CD4-positive, alpha-beta memory T cell (primary cell): ENCODE measurements at regions not wholly inside any gene's neighbourhood (a gene's known extent, or its start where the extent isn't known, plus 50 kb on each side); places are given as distances from the start of the nearest gene placed in this dataset.

Source experiments
- CTCF ChIA-PET: fragments of 350-600 bp; sonication (Branson Sonifier 250); formaldehyde crosslinking; loops from one replicate; lab custom pipeline; 2021; ENCODE audit warnings: inconsistent platforms; ENCODE audit not compliant: partially characterized antibody; lab: Charles Lee
- POLR2A ChIA-PET: fragments of 350-600 bp; sonication (Branson Sonifier 250); formaldehyde crosslinking; loops from one replicate; lab custom pipeline; 2021; ENCODE audit not compliant: partially characterized antibody; lab: Charles Lee
- DNase-seq, 5 donors: peaks; one replicate each; pipeline versions ENCODE4 v3.0.0 to v3.0.0-alpha.2; 2020 to 2022; ENCODE audit warnings: mixed read lengths in 1 of 5
- H3K27ac ChIP-seq: one replicate; pipeline ENCODE4 v1.7.0; 2013; ENCODE audit warnings: low read depth, low read length
- H3K27me3 ChIP-seq: 2 replicates; pipeline ENCODE4 v1.7.0; 2013; ENCODE audit warnings: mild to moderate bottlenecking, low read length, moderate library complexity; ENCODE audit not compliant: insufficient read depth
- H3K36me3 ChIP-seq: 2 replicates; pipeline ENCODE4 v1.7.0; 2013; ENCODE audit warnings: mild to moderate bottlenecking, low read length, moderate library complexity; ENCODE audit not compliant: insufficient read depth
- H3K4me1 ChIP-seq: 2 replicates; pipeline ENCODE4 v1.7.0; 2013; ENCODE audit warnings: mild to moderate bottlenecking, low read length, moderate library complexity; ENCODE audit not compliant: insufficient read depth
- H3K4me3 ChIP-seq, 2 donors: one replicate each; pipeline ENCODE4 v1.7.0; 2013; ENCODE audit warnings: low read length in 2 of 2, mild to moderate bottlenecking in 1 of 2
- H3K9me3 ChIP-seq, 2 donors: one replicate each; pipeline ENCODE4 v1.7.0; 2013; ENCODE audit warnings: low read length in 2 of 2, control low read depth in 1 of 2; ENCODE audit not compliant: control insufficient read depth in 1 of 2
- H3K27ac Mint-ChIP-seq, 7 donors: one replicate each; pipeline ENCODE4 v1.8.0; 2020 to 2021; ENCODE audit warnings: mixed read lengths in 7 of 7, mild to moderate bottlenecking in 6 of 7, inconsistent platforms in 3 of 7, moderate library complexity in 3 of 7
- H3K27me3 Mint-ChIP-seq, 2 donors: one replicate each; pipeline ENCODE4 v1.8.0; 2020 to 2021; ENCODE audit warnings: mixed read lengths in 2 of 2
- H3K36me3 Mint-ChIP-seq, 2 donors: one replicate each; pipeline ENCODE4 v1.8.0; 2020 to 2021; ENCODE audit warnings: mixed read lengths in 2 of 2, inconsistent platforms in 1 of 2, mild to moderate bottlenecking in 1 of 2
- H3K4me1 Mint-ChIP-seq, 4 donors: one replicate each; pipeline ENCODE4 v1.8.0; 2020 to 2021; ENCODE audit warnings: mixed read lengths in 4 of 4, mild to moderate bottlenecking in 1 of 4
- H3K4me3 Mint-ChIP-seq, 8 donors: one replicate each; pipeline ENCODE4 v1.8.0; 2020 to 2021; ENCODE audit warnings: mixed read lengths in 8 of 8, mild to moderate bottlenecking in 7 of 8, moderate library complexity in 6 of 8, inconsistent platforms in 3 of 8
- H3K9me3 Mint-ChIP-seq, 8 donors: one replicate each; pipeline ENCODE4 v1.8.0; 2020 to 2021; ENCODE audit warnings: mixed read lengths in 8 of 8, mild to moderate bottlenecking in 5 of 8, inconsistent platforms in 3 of 8, moderate library complexity in 1 of 8
- intact Hi-C: fragments of 100-400 bp; cut with micrococcal nuclease; formaldehyde crosslinking; loops from one replicate; pipeline ENCODE4 v1.15.1; 2023

GRCh38 chr3:21326704-21327475 is 424.1 kb downstream of the ZNF385D start:
- no peak for DNase-seq
- H3K4me3 ChIP-seq, result no peak overlapping the region
- no peak overlapping the region for H3K27ac ChIP-seq
- no peaks in the 10 kb centered on the region for H3K27me3 ChIP-seq
- Mint-ChIP-seq H3K9me3 (peaks cover 0 to 10% (median 2%) of the 10 kb centered on the region in 8 donors), H3K4me3 (no peak overlapping the region), H3K27me3 (no peaks in the 10 kb centered on the region), H3K36me3 (no peaks in the 10 kb centered on the region), H3K27ac (no peak overlapping the region), H3K4me1 (peaks cover 0 to 10% (median 7%) of the 10 kb centered on the region in 4 donors)
- CTCF ChIA-PET, result no interaction called here
- no peaks in the 10 kb centered on the region for H3K36me3 ChIP-seq
- POLR2A ChIA-PET, result no interaction called here
- H3K9me3 ChIP-seq, result no peaks in the 10 kb centered on the region
- H3K4me1 ChIP-seq, result no peaks in the 10 kb centered on the region
- intact Hi-C loops, result no loop called here

DNA sequence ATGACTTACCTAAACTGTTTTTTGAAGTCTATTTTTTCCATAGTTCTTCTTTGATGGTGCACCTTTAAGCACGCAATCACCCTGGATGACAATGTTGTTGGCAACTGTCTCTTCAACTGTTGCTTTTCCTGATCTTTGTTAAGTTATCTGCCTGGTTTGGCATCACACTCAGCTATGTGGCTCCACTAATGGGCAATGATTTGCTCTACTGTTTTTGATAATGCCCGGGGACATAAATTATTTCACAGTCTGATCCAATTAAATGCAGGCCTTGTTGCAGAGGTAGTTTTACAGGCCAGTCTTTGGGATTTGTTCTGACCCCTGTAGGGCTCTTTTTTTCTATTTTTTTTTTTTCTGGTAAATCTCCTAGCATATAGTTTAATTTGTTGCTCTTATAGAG is 436.3 kb downstream of the ZNF385D start:
- H3K36me3 ChIP-seq, result no peaks in the 10 kb centered on the region
- DNase-seq, result no peak
- H3K4me1 Mint-ChIP-seq, result no peaks in the 10 kb centered on the region
- no peaks in the 10 kb centered on the region for H3K27me3 Mint-ChIP-seq
- CTCF ChIA-PET, result no interaction called here
- POLR2A ChIA-PET, result no interaction called here
- no peak overlapping the region for H3K4me3 Mint-ChIP-seq
- H3K36me3 Mint-ChIP-seq, result no peaks in the 10 kb centered on the region
- no peak overlapping the region for H3K27ac ChIP-seq
- intact Hi-C loops, result no loop called here
- no peak overlapping the region for H3K4me3 ChIP-seq
- H3K27me3 ChIP-seq, result no peaks in the 10 kb centered on the region
- H3K27ac Mint-ChIP-seq, result no peak overlapping the region
- peaks cover 0 to 9% (median 2%) of the 10 kb centered on the region in 8 donors for H3K9me3 Mint-ChIP-seq
- H3K9me3 ChIP-seq, result no peaks in the 10 kb centered on the region
- H3K4me1 ChIP-seq, result no peaks in the 10 kb centered on the region

DNA sequence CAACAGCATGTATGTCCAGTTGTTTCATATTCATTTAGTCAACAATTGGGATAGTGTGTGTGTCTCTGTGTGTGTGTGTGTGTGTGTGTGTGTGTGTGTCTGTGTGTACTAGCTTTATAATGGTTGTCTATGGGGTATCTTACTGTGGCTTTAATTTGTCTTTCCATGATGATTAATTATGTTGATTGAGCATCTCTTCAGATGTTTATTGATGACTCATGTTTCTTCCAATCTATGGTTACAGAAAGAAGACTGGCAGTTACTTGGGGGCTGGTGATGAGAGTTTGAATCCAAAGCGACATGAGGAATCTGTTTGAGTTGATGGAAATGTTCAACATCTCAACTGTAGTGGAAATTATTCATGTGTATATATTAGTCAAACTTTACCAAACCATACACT is 440.1 kb downstream of the ZNF385D start:
- Histone ChIP-seq H3K36me3 (no peaks in the 10 kb centered on the region), H3K4me3 (no peak overlapping the region), H3K27me3 (no peaks in the 10 kb centered on the region), H3K4me1 (no peaks in the 10 kb centered on the region), H3K27ac (no peak overlapping the region), H3K9me3 (no peaks in the 10 kb centered on the region)
- no peaks in the 10 kb centered on the region for H3K27me3 Mint-ChIP-seq
- H3K4me1 Mint-ChIP-seq, result no peaks in the 10 kb centered on the region
- intact Hi-C loops, result no loop called here
- POLR2A ChIA-PET, result no interaction called here
- H3K27ac Mint-ChIP-seq, result no peak overlapping the region
- no peak for DNase-seq
- no peak overlapping the region for H3K4me3 Mint-ChIP-seq
- CTCF ChIA-PET, result no interaction called here
- H3K36me3 Mint-ChIP-seq, result no peaks in the 10 kb centered on the region
- peaks cover 0 to 11% (median 0%) of the 10 kb centered on the region in 8 donors for H3K9me3 Mint-ChIP-seq

DNA sequence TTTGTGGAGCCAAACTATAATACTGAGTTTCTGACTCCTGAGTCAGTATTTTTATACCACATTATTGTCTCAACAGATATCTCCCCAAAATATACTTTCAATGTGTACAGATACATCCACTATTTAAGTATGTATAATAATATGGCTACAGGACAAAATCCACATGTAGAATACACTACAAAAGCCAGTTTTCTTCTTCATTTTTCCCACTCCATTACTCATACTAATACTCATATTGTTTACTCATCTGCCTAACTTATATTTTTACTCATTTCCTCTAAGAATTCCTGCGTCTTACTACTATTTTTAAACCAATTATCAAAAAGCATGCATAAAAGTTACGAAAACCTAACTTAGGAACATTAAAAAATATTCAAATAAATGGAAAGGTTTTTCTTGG is 440.8 kb downstream of the ZNF385D start:
- Mint-ChIP-seq H3K4me1 (no peaks in the 10 kb centered on the region), H3K27me3 (no peaks in the 10 kb centered on the region), H3K4me3 (no peak overlapping the region), H3K9me3 (peaks cover 0 to 11% (median 3%) of the 10 kb centered on the region in 8 donors), H3K36me3 (no peaks in the 10 kb centered on the region), H3K27ac (no peak overlapping the region)
- intact Hi-C loops, result no loop called here
- Histone ChIP-seq H3K27me3 (no peaks in the 10 kb centered on the region), H3K9me3 (no peaks in the 10 kb centered on the region), H3K4me1 (no peaks in the 10 kb centered on the region), H3K4me3 (no peak overlapping the region), H3K36me3 (no peaks in the 10 kb centered on the region), H3K27ac (no peak overlapping the region)
- CTCF ChIA-PET, result no interaction called here
- POLR2A ChIA-PET, result no interaction called here
- no peak for DNase-seq

DNA sequence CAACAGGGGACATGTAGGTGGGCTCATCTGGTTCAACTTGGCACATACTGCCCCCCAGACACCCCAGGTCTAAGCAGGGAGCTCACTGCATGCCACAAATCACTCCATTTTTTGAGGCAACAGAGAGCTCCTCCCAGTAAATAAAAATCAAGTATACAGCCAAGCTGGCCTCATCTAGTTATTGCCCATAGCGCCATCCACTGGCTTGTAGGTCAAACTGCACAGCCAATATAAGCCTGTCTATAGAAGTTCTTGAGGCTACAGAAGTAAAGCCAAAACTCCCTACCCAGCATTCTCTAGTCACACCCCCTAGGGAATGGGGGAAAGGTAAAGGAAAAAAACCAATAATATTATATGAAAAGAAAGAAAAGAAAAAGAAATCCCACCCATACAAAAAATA is 453.7 kb downstream of the ZNF385D start:
- Histone ChIP-seq H3K4me1 (no peaks in the 10 kb centered on the region), H3K36me3 (no peaks in the 10 kb centered on the region), H3K27ac (no peak overlapping the region), H3K9me3 (no peaks in the 10 kb centered on the region), H3K27me3 (no peaks in the 10 kb centered on the region), H3K4me3 (no peak overlapping the region)
- Mint-ChIP-seq H3K4me1 (no peaks in the 10 kb centered on the region), H3K9me3 (peaks cover 2 to 25% (median 14%) of the 10 kb centered on the region in 8 donors), H3K4me3 (no peak overlapping the region), H3K27ac (no peak overlapping the region), H3K27me3 (no peaks in the 10 kb centered on the region), H3K36me3 (no peaks in the 10 kb centered on the region)
- intact Hi-C loops, result no loop called here
- ChIA-PET POLR2A (no interaction called here), CTCF (no interaction called here)
- no peak for DNase-seq

DNA sequence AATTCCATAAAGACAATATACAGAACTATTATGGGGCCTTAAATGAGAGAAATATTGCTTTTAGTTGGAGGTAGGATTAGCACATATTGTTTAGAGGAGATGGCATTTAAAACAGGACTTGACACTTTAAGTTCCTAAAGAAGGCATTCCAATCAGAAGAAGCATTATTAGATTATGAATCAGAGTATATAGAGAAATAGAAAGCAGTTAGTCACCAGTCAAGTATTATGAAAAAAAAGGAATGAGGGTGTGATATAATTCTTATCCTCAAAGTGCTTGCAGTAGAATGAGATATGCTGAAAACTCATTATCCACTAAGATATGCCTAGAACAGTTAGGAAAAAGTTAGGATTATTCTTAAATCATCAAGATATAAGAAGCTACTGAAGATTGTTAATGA is 456.2 kb downstream of the ZNF385D start:
- Histone ChIP-seq H3K27ac (no peak overlapping the region), H3K27me3 (no peaks in the 10 kb centered on the region), H3K4me3 (no peak overlapping the region), H3K36me3 (no peaks in the 10 kb centered on the region), H3K9me3 (no peaks in the 10 kb centered on the region), H3K4me1 (no peaks in the 10 kb centered on the region)
- POLR2A ChIA-PET, result no interaction called here
- DNase-seq, result no peak
- CTCF ChIA-PET, result no interaction called here
- no peaks in the 10 kb centered on the region for H3K27me3 Mint-ChIP-seq
- no peaks in the 10 kb centered on the region for H3K4me1 Mint-ChIP-seq
- H3K4me3 Mint-ChIP-seq, result no peak overlapping the region
- no peak overlapping the region for H3K27ac Mint-ChIP-seq
- H3K9me3 Mint-ChIP-seq, result peaks cover 2 to 18% (median 8%) of the 10 kb centered on the region in 8 donors
- H3K36me3 Mint-ChIP-seq, result no peaks in the 10 kb centered on the region
- intact Hi-C loops, result no loop called here

- Mint-ChIP-seq H3K9me3 (peaks cover 0 to 7% (median 3%) of the 10 kb centered on the region in 8 donors), H3K36me3 (no peaks in the 10 kb centered on the region), H3K27me3 (no peaks in the 10 kb centered on the region), H3K4me1 (no peaks in the 10 kb centered on the region), H3K27ac (no peak overlapping the region), H3K4me3 (no peak overlapping the region)
- H3K9me3 ChIP-seq, result no peaks in the 10 kb centered on the region
- H3K36me3 ChIP-seq, result no peaks in the 10 kb centered on the region
- no peaks in the 10 kb centered on the region for H3K27me3 ChIP-seq
- DNase-seq, result no peak
- intact Hi-C loops, result no loop called here
- ChIA-PET CTCF (no interaction called here), POLR2A (no interaction called here)
- H3K27ac ChIP-seq, result no peak overlapping the region
- H3K4me1 ChIP-seq, result no peaks in the 10 kb centered on the region
- H3K4me3 ChIP-seq, result no peak overlapping the region
These were observed 458.0 kb downstream of the ZNF385D start for GRCh38 chr3:21292971-21293370.
